ENCODE measurements at regions not wholly inside any gene's neighbourhood (a gene's known extent, or its start where the extent isn't known, plus 50 kb on each side); places are given as distances from the start of the nearest gene placed in this dataset.

GRCh38 chr16:51834794-51835193, 683.7 kb upstream of the SALL1 start (continued):
- TF ChIP-seq REST (IDR thresholded peaks at IDR 0.05; ENCODE audit: low read depth) (no peak), EGR1 (IDR thresholded peaks at IDR 0.05; ENCODE audit: low read depth) (no peak), ZNF274 (IDR thresholded peaks at IDR 0.05; ENCODE audit: low read depth, low read length) (no peak), TCF7L2 (IDR thresholded peaks at IDR 0.05; ENCODE audit: borderline replicate concordance, extremely low read depth, insufficient read depth, insufficient read length) (no peak), SP1 (IDR thresholded peaks at IDR 0.05; ENCODE audit: low read depth) (no peak), ATF3 (IDR thresholded peaks at IDR 0.05) (no peak), ZFX (IDR thresholded peaks at IDR 0.05) (no peak), EZH2 (IDR thresholded peaks at IDR 0.05) (no peak)

GRCh38 chr16:51834133-51834532, 683.1 kb upstream of the SALL1 start:
- H3K4me2 ChIP-seq (ENCODE audit: low read length): no peak overlapping the region
- H3K9ac ChIP-seq (ENCODE audit: low read length): no peak overlapping the region
- ATAC-seq (no peak), DNase-seq (ENCODE audit: low read depth, low spot score) (no peak)
- intact Hi-C loops (cut with micrococcal nuclease): no loop called here
- H3K4me1 ChIP-seq (ENCODE audit: control insufficient read depth in 1 of 2, insufficient read depth in 2 of 2, low read length in 2 of 2): no peaks in the 10 kb centered on the region
- H3K27me3 ChIP-seq (ENCODE audit: insufficient read depth, low read length): no peaks in the 10 kb centered on the region
- H2AFZ ChIP-seq (ENCODE audit: low read depth, low read length, poor library complexity, severe bottlenecking): no peak overlapping the region
- BruUV-seq (replicated peaks): no TSS peak
- H4K20me1 ChIP-seq (ENCODE audit: insufficient read depth): no peaks in the 10 kb centered on the region
- no peak overlapping the region for H3K4me3 ChIP-seq (replicated peaks in 1 of 2; ENCODE audit: low read depth in 1 of 2, low read length in 2 of 2)
- ChIA-PET RAD21 (ENCODE audit: low non-redundant PET in 1 of 2, low total read pairs in 2 of 2, uncharacterized antibody in 2 of 2, unreplicated experiment in 2 of 2) (no interaction called here), CTCF (no interaction called here), POLR2A (no interaction called here)
- no peaks in the 10 kb centered on the region for H3K9me2 ChIP-seq (ENCODE audit: insufficient read depth)
- H3K9me3 ChIP-seq (ENCODE audit: control insufficient read depth in 1 of 2, insufficient read depth in 1 of 2, low read depth in 1 of 2, low read length in 2 of 2): peaks cover 0 to 17% of the 10 kb centered on the region in 2 experiments; a peak in 2 of 4 replicates
- H3K36me3 ChIP-seq (ENCODE audit: control insufficient read depth in 1 of 2, insufficient read depth in 2 of 2, low read length in 2 of 2): no peaks in the 10 kb centered on the region
- no peak overlapping the region for H3K27ac ChIP-seq (ENCODE audit: low read depth, low read length)
- H3K79me2 ChIP-seq (ENCODE audit: insufficient read depth, low read length): no peaks in the 10 kb centered on the region
- TF ChIP-seq SRF (IDR thresholded peaks at IDR 0.05; ENCODE audit: low read depth) (no peak), EZH2 (IDR thresholded peaks at IDR 0.05) (no peak), ELF1 (IDR thresholded peaks at IDR 0.05; ENCODE audit: borderline replicate concordance, low read depth) (no peak), REST (IDR thresholded peaks at IDR 0.05; ENCODE audit: low read depth) (no peak), ZNF274 (IDR thresholded peaks at IDR 0.05; ENCODE audit: low read depth, low read length) (no peak), EGR1 (IDR thresholded peaks at IDR 0.05; ENCODE audit: low read depth) (no peak), EZH2phosphoT487 (IDR thresholded peaks at IDR 0.05; ENCODE audit: borderline replicate concordance) (no peak), YY1 (IDR thresholded peaks at IDR 0.05; ENCODE audit: extremely low read depth, insufficient replicate concordance, low read depth, low read length) (no peak), CBX3 (IDR thresholded peaks at IDR 0.05; ENCODE audit: low read depth) (no peak), CTCF (IDR thresholded peaks at IDR 0.05 in 2 of 3, conservative IDR thresholded peaks at IDR 0.05 in 1 of 3; ENCODE audit: borderline replicate concordance in 1 of 3, insufficient read depth in 1 of 3, low read depth in 2 of 3, low read length in 2 of 3) (no peak), POLR2AphosphoS5 (IDR thresholded peaks at IDR 0.05; ENCODE audit: low read depth, low read length) (no peak), SIN3A (IDR thresholded peaks at IDR 0.05; ENCODE audit: low read depth) (no peak), FOSL1 (IDR thresholded peaks at IDR 0.05; ENCODE audit: low read depth) (no peak), JUND (IDR thresholded peaks at IDR 0.05) (no peak)
